Activated naive CD4-positive, alpha-beta T cell treated with anti-CD3 and anti-CD28 coated beads, Interleukin-2, amount 50 U/mL, for 72 hours (primary cell): ENCODE measurements at regions not wholly inside any gene's neighbourhood (a gene's known extent, or its start where the extent isn't known, plus 50 kb on each side); places are given as distances from the start of the nearest gene placed in this dataset.
"Not testable (repeated sequence)": the region's sequence is repeated elsewhere in the genome, so short reads cannot be mapped to it uniquely, and the experiment has no call there.

Experiments used
- ATAC-seq, 2 donors: fragments of 150-1000 bp; cut with Tn5 transposase; 2 replicates each; pipeline ENCODE4 v1.10.0; 2021; ENCODE audit warnings: mild to moderate bottlenecking in 2 of 2, moderate library complexity in 2 of 2
- DNase-seq, 2 donors: peaks; one replicate each; pipeline ENCODE4 v3.0.0; 2021 to 2022; ENCODE audit warnings: low spot score in 2 of 2
- H3K27ac Mint-ChIP-seq, 2 donors: one replicate each; pipeline ENCODE4 v1.8.0; 2022; ENCODE audit warnings: mild to moderate bottlenecking in 2 of 2, mixed read lengths in 2 of 2
- H3K36me3 Mint-ChIP-seq, 2 donors: one replicate each; pipeline ENCODE4 v1.8.0; 2022; ENCODE audit warnings: mixed read lengths in 2 of 2
- H3K9me3 Mint-ChIP-seq, 2 donors: one replicate each; pipeline ENCODE4 v1.8.0; 2022; ENCODE audit warnings: mixed read lengths in 2 of 2

GRCh38 chr10:3971713-3972112 lies 186.7 kb upstream of the KLF6 start:
- Mint-ChIP-seq H3K9me3 (peaks cover 5 to 15% of the 10 kb centered on the region in 2 donors), H3K36me3 (peaks cover 4 to 42% of the 10 kb centered on the region in 2 donors), H3K27ac (peak overlapping the region; percentile 56 to 93)
- ATAC-seq (no peak), DNase-seq (no peak)

GRCh38 chr10:3969876-3970666 lies 185.1 kb upstream of the KLF6 start:
- no peak for ATAC-seq
- H3K9me3 Mint-ChIP-seq: peaks cover 5 to 16% of the 10 kb centered on the region in 2 donors
- peak overlapping the region in 1 of 2 donors; percentile 59 for H3K27ac Mint-ChIP-seq
- H3K36me3 Mint-ChIP-seq: peaks cover 4 to 40% of the 10 kb centered on the region in 2 donors
- DNase-seq: no peak

- Mint-ChIP-seq H3K9me3 (peaks cover 0 to 9% of the 10 kb centered on the region in 2 donors), H3K36me3 (peaks cover 0 to 31% of the 10 kb centered on the region in 2 donors), H3K27ac (no peak overlapping the region)
- DNase-seq (no peak), ATAC-seq (no peak)
These were observed 183.7 kb upstream of the KLF6 start for GRCh38 chr10:3968727-3969126.

GRCh38 chr10:3964516-3964915 lies 179.5 kb upstream of the KLF6 start:
- DNase-seq (no peak), ATAC-seq (no peak)
- no peak overlapping the region for H3K27ac Mint-ChIP-seq
- H3K9me3 Mint-ChIP-seq: peaks cover 0 to 7% of the 10 kb centered on the region in 2 donors
- H3K36me3 Mint-ChIP-seq: peaks cover 0 to 9% of the 10 kb centered on the region in 2 donors

GRCh38 chr10:3963191-3963673 lies 178.2 kb upstream of the KLF6 start:
- H3K9me3 Mint-ChIP-seq: peaks cover 0 to 5% of the 10 kb centered on the region in 2 donors
- no peak overlapping the region for H3K27ac Mint-ChIP-seq
- no peak for DNase-seq
- peaks cover 0 to 7% of the 10 kb centered on the region in 2 donors for H3K36me3 Mint-ChIP-seq
- ATAC-seq: peak; percentile 39 to 70

- no peaks in the 10 kb centered on the region for H3K9me3 Mint-ChIP-seq
- no peak for DNase-seq
- H3K27ac Mint-ChIP-seq: peak overlapping the region in 1 of 2 donors; percentile 10
- H3K36me3 Mint-ChIP-seq: no peaks in the 10 kb centered on the region
- ATAC-seq: peak; percentile 87 to 91
These were observed 176.1 kb upstream of the KLF6 start for GRCh38 chr10:3961082-3961481.

- Mint-ChIP-seq H3K27ac (peak overlapping the region in 1 of 2 donors; percentile 10), H3K9me3 (no peaks in the 10 kb centered on the region), H3K36me3 (no peaks in the 10 kb centered on the region)
- no peak for DNase-seq
- no peak for ATAC-seq
These were observed 175.5 kb upstream of the KLF6 start for GRCh38 chr10:3960496-3960895.

- Mint-ChIP-seq H3K27ac (no peak overlapping the region), H3K36me3 (no peaks in the 10 kb centered on the region), H3K9me3 (no peaks in the 10 kb centered on the region)
- DNase-seq (no peak), ATAC-seq (no peak)
These were observed 174.6 kb upstream of the KLF6 start for GRCh38 chr10:3959370-3960325.

- no peak for DNase-seq
- no peak overlapping the region for H3K27ac Mint-ChIP-seq
- no peak for ATAC-seq
- H3K9me3 Mint-ChIP-seq: peaks cover 0 to 6% of the 10 kb centered on the region in 2 donors
- H3K36me3 Mint-ChIP-seq: peaks cover 0 to 3% of the 10 kb centered on the region in 2 donors
These were observed 173.5 kb upstream of the KLF6 start for GRCh38 chr10:3958472-3958996.

GRCh38 chr10:3955955-3956617 lies 171.1 kb upstream of the KLF6 start:
- no peak for DNase-seq
- Mint-ChIP-seq H3K9me3 (peaks cover 0 to 15% of the 10 kb centered on the region in 2 donors), H3K27ac (no peak overlapping the region), H3K36me3 (peaks cover 0 to 8% of the 10 kb centered on the region in 2 donors)
- no peak for ATAC-seq

GRCh38 chr10:3955493-3955892 lies 170.5 kb upstream of the KLF6 start:
- peaks cover 0 to 15% of the 10 kb centered on the region in 2 donors for H3K9me3 Mint-ChIP-seq
- H3K36me3 Mint-ChIP-seq: peaks cover 0 to 8% of the 10 kb centered on the region in 2 donors
- DNase-seq (no peak), ATAC-seq (no peak)
- no peak overlapping the region for H3K27ac Mint-ChIP-seq

- H3K27ac Mint-ChIP-seq: no peak overlapping the region
- no peak for DNase-seq
These were observed 169.6 kb upstream of the KLF6 start for GRCh38 chr10:3954615-3955014.

GRCh38 chr10:3954007-3954406 lies 169.0 kb upstream of the KLF6 start:
- not testable (repeated sequence) for H3K36me3 Mint-ChIP-seq
- H3K9me3 Mint-ChIP-seq: peaks cover 0 to 15% of the 10 kb centered on the region in 2 donors

More at GRCh38 chr10:3954615-3955014, 169.6 kb upstream of the KLF6 start:
- peaks cover 0 to 8% of the 10 kb centered on the region in 2 donors for H3K36me3 Mint-ChIP-seq
- ATAC-seq: no peak
- H3K9me3 Mint-ChIP-seq: peaks cover 0 to 15% of the 10 kb centered on the region in 2 donors

GRCh38 chr10:3951993-3952392 lies 167.0 kb upstream of the KLF6 start:
- no peak overlapping the region for H3K27ac Mint-ChIP-seq
- H3K9me3 Mint-ChIP-seq: peaks cover 0 to 15% of the 10 kb centered on the region in 2 donors
- peaks cover 0 to 8% of the 10 kb centered on the region in 2 donors for H3K36me3 Mint-ChIP-seq

More at GRCh38 chr10:3954007-3954406, 169.0 kb upstream of the KLF6 start:
- not testable (repeated sequence) for ATAC-seq, DNase-seq, H3K27ac Mint-ChIP-seq

GRCh38 chr10:3950676-3951275 lies 165.8 kb upstream of the KLF6 start:
- ATAC-seq (no peak), DNase-seq (no peak)
- Mint-ChIP-seq H3K9me3 (peaks cover 0 to 15% of the 10 kb centered on the region in 2 donors), H3K36me3 (peaks cover 0 to 8% of the 10 kb centered on the region in 2 donors), H3K27ac (no peak overlapping the region)

More at GRCh38 chr10:3951993-3952392, 167.0 kb upstream of the KLF6 start:
- DNase-seq: no peak
- ATAC-seq: no peak

GRCh38 chr10:3949711-3950110 lies 164.7 kb upstream of the KLF6 start:
- Mint-ChIP-seq H3K9me3 (peaks cover 0 to 15% of the 10 kb centered on the region in 2 donors), H3K27ac (peak overlapping the region in 1 of 2 donors; percentile 75), H3K36me3 (peaks cover 0 to 13% of the 10 kb centered on the region in 2 donors)
- ATAC-seq: no peak
- DNase-seq: no peak
